Heart left ventricle (tissue), 13 donors: ENCODE measurements at regions not wholly inside any gene's neighbourhood (a gene's known extent, or its start where the extent isn't known, plus 50 kb on each side); places are given as distances from the start of the nearest gene placed in this dataset.

ENCODE experiments used
- CTCF ChIP-seq, 12 donors: fragments of 200-600 bp; sonication (generic) in 4 of 12; IDR thresholded peaks; one replicate each; pipeline versions ENCODE4 v1.5.0 to v1.8.0; 2018 to 2022; ENCODE audit warnings: antibody characterized with exemption in 12 of 12, mild to moderate bottlenecking in 5 of 12
- POLR2A ChIP-seq, 2 donors: fragments of 450-650 bp; IDR thresholded peaks; one replicate each; pipeline ENCODE4 v1.6.1; 2017; ENCODE audit warnings: antibody characterized with exemption in 2 of 2, mild to moderate bottlenecking in 2 of 2, moderate library complexity in 2 of 2
- donor health status: ischemic (EF 13 %, LVEDD 7.1; RV severe dilation, severe dysfunction).
- donor health status: DM: no; HTN: yes; CAD: no.
- donor health status: DM: no; HTN: no; CAD: no.
- donor health status: ischemic (EF 25% LVEDD 6.9; RV normal size, moderate dysfunction).
- donor health status: ischemic (EF 25% LVEDD 5.7; RV mildly dilated, moderate dysfunction).
- donor health status: ischemic (EF 35%, LVEDD 5.7; RV mildly dilated, moderate dysfunction).
- donor health status: nonischemic (EF 11% LVEDD 7.7; RV severe dilation, severe dysfunction).
- donor health status: DM: yes; HTN: yes; CAD: no.
- donor health status: PGD.
- donor health status: ischemic (EF 29% LVEDD 5.4; RV normal size, mild dysfunction).
- donor health status: nonischemic (EF 23%, LVEDD 6.1; RV moderate dilation, normal function).

- no peak for TF ChIP-seq CTCF (IDR thresholded peaks at IDR 0.05)
- TF ChIP-seq POLR2A (IDR thresholded peaks at IDR 0.05): no peak
Measured at GRCh38 chrX:111597967-111598366, 83.0 kb upstream of the ALG13 start.
